HG03378 (cell line): ENCODE measurements at regions not wholly inside any gene's neighbourhood (a gene's known extent, or its start where the extent isn't known, plus 50 kb on each side); places are given as distances from the start of the nearest gene placed in this dataset.
"Not testable (repeated sequence)": the region's sequence is repeated elsewhere in the genome, so short reads cannot be mapped to it uniquely, and the experiment has no call there.

Experiments
- ATAC-seq: cut with Tn5 transposase; IDR thresholded peaks from one replicate; pipeline ENCODE4 v1.9.1; 2021; ENCODE audit warnings: mild to moderate bottlenecking, moderate library complexity; ENCODE audit not compliant: unreplicated experiment

DNA sequence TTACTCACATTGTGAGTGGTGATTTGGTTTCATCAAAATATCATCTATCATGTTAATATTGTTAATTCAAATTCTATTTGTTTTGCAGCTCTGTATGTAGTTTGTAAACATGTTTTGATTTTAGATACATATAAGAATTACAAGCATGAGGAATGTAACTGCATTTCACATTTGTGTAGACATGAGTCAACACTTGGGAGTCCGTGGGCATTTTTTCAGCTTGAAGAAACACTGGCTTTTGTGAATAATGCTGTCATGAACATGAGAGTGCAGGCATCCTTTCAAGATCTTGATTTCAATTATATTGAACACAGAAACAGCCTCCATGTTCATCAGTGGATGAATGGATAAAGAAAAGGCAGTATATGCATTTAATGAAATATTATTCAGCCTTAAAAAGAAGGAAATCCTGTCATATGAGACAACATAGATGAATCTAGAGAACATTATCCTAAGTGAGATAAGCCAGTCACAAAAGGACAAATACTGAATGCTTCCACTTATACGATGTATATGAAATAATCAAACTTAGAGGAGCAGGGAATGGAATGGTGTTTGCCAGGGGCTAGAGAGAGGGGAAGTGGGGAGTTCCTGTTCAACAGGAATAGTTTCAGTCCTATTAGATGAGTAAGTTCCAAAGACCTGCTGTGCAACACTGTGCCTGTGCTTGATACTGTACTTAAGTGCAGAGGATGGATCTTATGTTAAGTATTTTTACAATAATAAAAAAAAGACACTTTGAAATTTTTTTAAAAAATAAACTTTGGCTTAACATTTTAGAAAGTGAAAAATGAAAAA lies 194.9 kb downstream of the LRATD1 start:
- no peak for ATAC-seq

DNA sequence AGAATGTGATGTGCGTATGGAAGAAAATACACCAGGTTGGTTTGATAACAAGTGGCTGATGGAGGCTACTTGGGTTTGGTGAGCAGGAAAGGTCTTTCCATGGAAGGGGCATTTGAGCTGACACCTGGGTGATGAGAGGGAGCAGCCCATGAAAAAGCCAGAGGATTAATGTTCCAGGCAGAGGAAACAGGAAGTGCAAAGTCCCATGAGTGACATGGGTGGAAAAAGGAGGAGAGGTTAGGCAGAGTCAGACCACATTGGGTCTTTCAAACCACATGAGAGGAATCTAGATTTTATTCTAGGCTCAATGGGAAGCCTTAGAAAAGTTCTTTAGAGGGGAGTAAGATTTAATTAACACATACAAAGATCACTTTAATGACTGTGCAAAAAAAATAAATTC lies 195.7 kb downstream of the LRATD1 start:
- no peak for ATAC-seq

DNA sequence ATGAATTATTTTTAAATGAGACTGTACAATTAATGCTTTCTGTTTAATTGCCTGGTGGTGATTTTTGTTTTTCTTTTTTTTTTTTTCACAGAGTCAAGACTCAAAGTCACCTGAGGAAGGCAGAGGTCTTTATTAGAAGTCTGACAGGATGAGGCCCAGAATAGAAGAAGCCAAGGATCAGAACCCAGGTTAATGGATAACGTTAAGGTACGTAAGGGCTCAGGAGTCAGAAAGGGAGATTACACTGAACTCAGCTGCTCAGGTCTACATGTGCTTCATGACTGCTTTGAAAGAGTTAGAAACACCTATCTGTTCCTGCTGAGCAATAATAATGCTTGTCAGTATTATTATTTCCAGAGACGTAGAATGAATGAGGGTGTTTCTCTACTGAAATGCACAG lies 196.5 kb downstream of the LRATD1 start:
- no peak for ATAC-seq

DNA sequence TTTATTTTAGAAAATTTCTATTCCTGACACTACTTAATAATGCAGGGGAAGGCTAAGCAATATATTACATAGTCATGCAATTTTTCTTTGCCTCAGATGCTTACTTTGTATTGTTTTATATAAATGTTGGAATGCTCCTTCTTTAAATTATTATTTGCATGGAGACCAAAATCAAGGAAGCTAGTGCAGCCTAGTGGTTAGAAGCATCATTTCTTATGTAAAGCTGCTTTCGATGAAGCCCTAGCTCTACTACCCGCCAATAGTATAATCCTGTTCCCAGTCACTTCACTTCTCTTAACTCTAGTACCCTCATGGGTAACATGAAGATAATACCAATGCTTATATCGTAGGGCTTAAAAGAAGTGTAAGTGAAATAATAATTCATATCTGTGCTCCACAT lies 198.9 kb downstream of the LRATD1 start:
- ATAC-seq: no peak

DNA sequence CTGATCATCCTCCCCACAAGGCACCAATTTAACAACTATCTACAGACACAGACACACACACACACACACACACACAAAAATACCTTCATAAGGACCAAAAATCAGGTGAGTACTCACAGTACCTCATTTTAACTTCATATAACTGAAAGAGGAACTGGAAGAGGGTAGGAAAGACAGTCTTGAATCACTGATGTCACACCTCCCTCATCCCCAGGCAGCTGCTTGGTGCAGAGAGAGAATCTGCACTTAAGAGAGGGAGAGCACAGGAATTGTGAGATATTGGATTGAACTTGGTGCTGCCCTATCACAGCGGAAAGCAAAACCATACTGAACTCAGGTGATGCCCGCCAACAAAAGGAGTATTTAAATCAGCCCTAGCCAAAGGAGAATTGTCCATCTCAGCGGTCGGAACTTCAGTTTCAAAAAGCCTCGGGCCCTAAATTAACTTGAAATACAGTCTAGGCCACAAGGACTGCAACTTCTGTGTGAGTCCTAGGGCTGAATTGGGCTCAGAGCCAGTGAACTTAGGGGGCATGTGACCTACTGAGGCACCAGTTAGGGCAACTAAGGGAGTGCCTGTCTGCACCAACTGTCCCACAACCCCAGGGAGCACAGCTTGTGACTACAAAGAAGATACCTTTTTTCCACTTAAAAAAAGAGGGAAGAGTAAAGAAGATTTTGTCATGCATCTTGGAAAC lies 211.1 kb downstream of the LRATD1 start:
- no peak for ATAC-seq

DNA sequence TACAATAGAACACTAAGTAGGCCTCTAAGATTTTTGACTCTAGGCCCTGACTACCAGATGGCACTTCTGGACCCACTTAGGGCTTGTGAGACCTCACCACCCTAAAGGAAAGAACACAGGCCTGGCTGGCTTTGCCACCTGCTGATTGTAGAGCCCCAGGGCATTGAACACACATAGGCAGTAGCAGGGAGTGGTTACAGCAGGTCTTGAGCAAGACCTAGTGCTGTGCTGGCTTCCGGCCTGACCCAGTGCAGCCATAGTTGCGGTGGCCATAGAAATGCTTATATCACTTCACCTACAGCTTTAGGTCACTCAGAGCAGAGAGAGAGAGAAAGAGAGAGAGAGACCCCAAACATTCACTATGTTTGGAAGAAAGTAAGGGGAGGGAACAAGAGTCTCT lies 223.2 kb downstream of the LRATD1 start:
- ATAC-seq: no peak

DNA sequence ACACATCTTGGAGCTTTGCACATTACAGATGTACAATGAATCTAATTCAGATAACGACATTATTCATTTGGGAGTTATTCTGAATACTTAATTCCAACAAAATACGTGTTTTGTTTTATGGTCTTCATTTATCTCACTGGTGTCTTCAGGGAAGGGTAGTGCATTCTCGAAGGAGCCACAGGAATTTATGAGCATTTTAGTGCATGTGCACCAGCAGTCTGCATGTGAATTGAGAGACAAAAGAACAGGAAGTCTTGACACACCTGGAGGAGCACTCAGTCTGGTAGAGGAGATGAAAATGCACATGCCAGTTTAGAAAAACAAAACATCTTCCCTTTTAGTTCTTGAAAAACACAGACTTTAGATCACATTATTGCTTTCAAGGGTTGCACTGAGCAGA lies 228.7 kb downstream of the LRATD1 start:
- ATAC-seq: no peak

DNA sequence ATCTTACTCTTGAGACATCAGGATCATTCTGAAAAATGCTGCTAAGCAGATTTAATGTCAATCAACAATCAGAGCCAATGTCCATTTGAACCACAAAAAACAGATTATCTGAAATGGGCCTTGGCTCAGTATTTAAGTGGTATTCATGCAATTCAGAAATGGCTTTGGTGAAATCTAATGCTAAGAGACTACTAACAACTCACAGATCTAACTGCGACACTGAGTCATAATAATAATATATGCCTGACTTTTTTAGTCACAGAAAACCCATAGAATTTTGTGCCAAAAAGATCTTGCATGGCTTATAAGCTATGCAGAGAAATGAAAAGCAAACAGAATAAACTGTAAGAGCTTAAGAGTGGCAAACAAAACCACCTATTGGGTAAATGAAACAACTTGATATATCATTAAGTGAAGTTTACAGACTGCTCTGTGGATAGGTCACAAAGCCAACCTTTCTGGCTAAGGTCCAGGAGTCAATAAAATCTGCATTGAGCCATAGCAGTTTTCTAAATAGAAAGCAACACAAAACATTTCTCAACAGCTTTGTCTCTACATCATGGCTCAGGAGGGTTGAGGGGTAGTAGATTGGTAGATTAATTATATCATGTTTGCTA lies 234.3 kb downstream of the LRATD1 start:
- no peak for ATAC-seq

DNA sequence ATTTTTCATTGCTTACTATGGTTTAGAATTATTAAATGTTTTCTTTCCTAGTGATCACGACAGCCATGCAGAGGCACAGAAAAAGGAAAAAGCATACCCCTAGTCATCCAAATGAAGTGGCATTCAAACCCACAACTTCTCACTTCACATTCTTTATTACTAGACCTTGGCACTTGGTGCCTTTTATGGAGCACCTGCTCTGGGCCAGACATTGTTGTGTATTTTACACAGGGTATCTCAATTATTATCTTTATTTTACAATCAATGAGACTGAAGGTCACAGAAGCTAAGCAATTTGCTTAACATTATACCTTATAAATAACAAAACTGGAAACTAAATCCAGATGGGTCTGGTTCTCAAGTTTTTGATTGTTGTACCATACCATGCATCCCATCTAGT lies 235.3 kb downstream of the LRATD1 start:
- ATAC-seq: no peak

DNA sequence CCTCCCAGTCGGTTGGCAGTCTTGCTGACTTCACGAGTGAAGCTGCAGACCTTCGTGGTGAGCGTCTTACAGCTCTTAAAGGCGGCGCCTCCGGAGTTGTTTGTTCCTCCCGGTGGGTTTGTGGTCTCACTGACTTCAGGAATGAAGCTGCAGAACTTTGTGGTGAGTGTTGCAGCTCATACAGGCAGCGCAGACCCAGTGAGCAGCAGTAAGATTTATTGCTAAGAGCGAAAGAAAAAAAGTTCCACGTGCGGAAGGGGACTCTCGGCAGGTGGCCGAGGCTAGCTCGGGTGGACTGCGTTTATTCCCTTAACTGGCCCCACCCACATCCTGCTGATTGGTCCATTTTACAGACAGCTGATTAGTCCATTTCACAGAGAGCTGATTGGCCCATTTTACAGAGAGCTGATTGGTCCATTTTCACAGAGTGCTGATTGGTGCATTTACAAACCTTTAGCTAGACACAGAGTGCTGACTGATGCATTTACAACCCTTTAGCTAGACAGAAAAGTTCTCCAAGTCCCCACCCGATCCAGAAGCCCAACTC lies 240.3 kb downstream of the LRATD1 start:
- ATAC-seq: no peak

DNA sequence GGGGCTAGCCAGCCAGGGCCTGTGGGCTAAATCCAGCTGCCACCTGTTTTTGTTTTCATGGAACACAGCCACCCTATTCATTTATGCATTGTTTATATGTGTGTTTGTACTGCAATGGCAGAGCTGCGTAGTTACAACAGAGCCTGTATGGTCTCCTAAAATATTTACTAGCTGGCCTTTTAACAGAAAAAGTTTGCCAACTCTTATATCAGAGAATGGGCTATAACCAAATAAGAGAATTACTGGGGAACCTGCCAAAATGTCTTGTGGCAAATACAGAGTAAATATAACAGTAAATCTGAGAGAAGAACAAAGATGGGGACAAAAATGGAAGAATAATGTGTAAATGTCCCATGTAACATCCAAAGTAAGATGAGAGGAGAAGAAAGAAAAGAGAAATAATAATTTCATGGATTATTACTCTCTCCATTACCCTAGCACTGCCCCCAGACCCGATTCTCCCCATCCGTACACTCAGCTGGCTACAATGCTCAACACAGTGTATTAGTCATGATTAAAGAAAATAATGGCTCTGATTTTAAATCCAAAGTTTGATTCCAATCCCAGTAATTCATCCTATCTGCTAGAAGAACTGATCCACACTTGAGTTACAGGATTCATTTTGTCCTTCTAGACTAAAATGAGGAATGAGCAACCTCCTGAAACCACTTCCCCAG lies 249.3 kb downstream of the LRATD1 start:
- no peak for ATAC-seq

DNA sequence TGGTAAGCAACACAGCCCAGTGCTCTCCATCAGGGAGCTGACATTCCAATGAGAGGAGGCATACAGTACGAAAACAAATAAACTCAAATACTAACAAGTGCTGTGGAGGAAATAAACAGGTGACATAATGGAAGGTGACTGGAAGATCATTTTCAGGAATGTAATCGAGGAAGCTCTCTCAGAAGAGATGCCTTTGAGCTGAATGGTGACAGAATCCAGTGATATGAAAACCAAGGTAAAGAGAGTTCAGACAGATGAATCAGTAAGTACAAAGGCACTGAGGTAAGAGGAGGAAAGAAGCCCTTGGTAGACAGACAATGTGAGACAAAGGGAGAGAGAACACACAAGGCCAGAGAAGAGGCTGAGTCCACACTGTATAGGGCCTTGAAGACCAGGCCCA lies 252.1 kb downstream of the LRATD1 start:
- ATAC-seq: no peak

DNA sequence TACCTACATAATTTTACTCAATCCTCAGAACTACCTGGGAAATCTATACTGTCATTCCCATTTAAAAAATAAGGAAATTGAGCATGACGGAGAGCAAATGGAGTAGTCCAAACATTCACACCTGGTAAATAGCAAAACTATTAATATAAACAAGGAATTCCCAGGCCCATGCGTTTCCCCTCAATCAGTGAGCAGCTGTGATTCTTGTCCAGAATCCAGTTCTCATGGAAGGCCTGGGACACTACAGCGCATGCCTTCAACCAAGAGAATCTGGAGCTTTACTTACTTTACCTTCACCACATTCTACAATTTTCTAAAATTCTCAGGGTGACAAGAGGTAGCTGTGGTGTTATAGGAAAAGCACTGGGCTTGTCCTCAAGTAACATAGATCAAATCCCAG lies 259.0 kb downstream of the LRATD1 start:
- ATAC-seq: no peak

DNA sequence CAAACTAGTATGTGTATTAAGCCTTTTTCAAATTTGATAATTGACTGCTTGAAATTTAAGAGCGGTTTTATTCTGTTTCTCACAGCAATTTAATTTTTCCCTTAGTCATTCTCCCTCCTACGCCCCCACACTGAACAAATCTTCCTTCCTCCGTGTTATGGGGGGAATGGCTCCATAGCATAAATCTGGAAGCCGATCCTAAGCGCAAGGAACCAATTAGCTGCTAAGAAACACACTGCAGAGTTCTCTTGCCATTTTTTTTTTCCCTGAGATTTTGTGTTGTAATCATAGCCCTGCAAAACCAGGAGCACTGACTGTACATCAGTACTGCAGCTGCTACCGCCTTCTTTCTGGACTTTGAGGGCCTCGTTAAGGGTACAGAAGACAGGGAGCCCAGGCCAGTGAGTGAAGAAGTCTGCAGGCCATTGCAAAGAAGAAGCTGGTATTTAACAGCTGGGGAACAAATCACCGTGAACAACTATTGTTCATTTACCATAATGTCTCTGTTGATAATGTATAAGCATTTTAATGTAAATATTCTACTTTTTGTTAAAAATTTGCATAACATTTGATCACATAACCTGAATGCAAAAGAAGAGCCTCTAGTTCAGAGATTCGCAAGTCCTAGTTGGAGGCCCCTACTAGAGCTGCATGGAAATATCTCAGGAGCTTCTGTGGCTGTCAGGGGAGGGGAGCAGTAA lies 264.0 kb downstream of the LRATD1 start:
- no peak for ATAC-seq

DNA sequence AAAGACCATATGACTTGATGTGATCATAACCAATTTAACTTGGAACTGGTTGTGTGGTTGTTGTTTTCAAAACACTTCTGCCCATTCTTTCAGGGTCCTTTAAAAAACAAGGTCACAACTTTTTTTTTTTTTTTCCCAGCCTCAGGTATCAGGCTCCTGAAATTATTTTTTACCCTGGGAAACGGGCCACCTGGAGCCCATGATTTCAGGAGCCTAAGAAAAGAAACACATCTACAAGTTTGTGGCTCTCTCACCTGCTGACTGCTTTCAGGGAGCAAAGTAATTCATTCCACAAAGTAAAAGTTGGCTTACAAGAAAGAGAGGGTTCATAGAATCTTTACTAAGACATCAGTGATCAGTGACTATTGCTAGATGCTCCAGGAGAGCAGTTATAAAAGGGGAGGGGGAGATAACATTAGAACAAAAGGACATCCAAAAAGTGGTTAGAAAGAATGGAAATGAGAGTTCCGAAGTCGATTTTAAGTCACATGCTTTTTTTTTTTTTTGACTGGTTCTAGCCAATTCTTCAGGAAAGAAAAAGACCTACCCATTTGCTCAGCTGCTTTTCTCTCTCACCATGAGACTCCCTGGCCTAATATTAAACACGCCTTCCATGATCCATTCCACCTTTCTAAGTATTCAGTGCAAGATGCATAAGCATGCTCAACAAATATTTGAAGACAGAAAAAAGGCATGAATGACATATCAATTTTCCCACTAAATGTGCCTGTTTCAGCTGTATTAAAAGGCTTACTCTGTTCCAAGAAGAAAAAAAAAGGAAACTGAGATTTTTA lies 267.3 kb downstream of the LRATD1 start:
- ATAC-seq: no peak

DNA sequence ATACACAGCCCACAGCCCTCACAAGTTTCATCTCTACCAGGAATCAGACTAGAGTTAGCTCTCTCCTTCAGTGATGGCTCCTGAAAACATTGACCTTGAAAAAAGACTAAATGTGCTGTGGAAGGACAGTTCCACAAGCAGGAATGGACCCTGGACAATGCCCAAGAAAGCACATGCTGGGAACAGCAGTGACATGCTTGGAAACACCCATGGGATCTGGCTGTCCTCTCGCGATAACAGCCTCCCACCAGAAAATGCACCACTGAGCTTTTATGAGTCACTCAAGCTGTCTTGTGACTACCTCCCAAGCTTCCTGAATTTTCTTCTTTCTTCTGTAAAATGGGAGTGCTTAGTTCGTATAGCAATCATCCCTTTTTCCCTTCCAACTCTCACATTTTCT lies 269.2 kb downstream of the LRATD1 start:
- no peak for ATAC-seq

DNA sequence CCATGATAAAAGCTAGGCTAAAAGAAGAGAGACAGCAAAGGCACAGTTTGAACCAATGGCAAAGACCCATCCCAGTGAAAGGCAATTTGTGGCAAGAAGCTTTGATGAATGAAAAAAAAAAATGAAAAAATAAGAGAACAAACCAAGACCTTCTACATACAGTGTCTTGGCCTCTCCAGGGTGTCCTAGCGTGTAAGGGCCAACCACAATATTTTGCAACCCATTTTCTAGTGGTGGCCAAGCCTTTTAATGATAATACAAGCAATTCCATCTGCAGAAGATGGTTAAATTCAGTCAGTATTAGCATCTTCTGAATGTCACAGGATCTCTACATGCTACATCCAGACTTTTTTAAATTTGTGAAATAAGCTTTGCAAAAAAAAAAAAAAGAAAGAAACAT lies 270.4 kb downstream of the LRATD1 start:
- no peak for ATAC-seq

DNA sequence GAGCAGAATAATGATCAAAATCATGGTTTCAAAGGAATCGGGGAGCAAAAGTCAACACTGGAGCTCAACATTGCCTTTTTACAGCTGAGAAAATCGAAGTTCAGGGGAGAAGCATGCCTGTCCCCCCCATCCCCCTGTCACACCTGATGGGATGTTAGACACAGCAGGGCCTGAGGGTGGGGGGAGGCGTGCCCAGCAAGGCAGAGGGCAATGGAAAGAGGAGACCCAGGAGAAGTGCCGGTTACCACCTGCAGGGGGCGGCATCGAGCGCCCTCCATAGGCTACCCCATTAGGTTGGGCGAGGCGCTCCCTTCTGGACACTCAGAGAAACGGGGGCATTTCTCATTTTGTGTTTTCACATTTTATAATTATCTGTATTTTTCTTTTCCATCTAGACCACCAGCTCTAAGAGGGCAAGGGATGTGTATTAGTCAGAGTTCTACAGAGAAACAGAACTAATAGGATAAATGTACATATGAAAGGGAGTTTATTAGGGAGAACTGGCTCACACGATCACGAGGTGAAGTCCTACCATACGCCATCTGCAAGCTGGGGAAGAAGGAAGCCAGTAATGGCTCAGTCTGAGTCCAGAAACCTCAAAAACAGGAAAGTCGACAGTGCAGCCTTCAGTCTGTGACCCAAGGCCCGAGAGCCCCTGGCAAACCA lies 271.3 kb downstream of the LRATD1 start:
- ATAC-seq: peak; percentile 99

DNA sequence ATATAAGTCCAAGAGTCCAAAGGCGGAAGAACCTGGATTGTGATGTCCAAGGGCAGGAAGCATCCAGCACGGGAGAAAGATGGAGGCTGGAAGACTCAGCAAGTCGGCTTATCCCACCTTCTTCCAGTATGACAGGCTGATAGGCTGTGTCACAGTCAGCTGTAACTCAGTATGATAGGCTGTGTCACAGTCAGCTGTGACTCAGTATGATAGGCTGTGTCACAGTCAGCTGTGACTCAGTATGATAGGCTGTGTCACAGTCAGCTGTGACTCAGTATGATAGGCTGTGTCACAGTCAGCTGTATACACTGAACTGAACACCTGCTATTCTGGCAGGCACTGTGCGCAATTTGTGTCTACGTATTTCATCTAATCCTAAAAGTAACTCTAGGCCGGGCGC lies 271.9 kb downstream of the LRATD1 start:
- ATAC-seq: not testable (repeated sequence)
